OCI-LY7 (cell line): ENCODE measurements at regions not wholly inside any gene's neighbourhood (a gene's known extent, or its start where the extent isn't known, plus 50 kb on each side); places are given as distances from the start of the nearest gene placed in this dataset.

Experiments
- EZH2phosphoT487 ChIP-seq: fragments of 200-600 bp; sonication (generic); IDR thresholded peaks from 2 replicates; pipeline ENCODE4 v1.6.1; 2018; ENCODE audit warnings: low read depth, borderline replicate concordance, mild to moderate bottlenecking, mixed run types, antibody characterized with exemption, low read length, moderate library complexity, mixed read lengths
- TF ChIP-seq, protein P1 (sequence below): fragments of 200-600 bp; sonication (generic); conservative IDR thresholded peaks from 2 replicates; pipeline ENCODE4 v1.5.1; 2014; ENCODE audit warnings: mild to moderate bottlenecking, antibody characterized with exemption, low read length, moderate library complexity, mixed read lengths

DNA sequence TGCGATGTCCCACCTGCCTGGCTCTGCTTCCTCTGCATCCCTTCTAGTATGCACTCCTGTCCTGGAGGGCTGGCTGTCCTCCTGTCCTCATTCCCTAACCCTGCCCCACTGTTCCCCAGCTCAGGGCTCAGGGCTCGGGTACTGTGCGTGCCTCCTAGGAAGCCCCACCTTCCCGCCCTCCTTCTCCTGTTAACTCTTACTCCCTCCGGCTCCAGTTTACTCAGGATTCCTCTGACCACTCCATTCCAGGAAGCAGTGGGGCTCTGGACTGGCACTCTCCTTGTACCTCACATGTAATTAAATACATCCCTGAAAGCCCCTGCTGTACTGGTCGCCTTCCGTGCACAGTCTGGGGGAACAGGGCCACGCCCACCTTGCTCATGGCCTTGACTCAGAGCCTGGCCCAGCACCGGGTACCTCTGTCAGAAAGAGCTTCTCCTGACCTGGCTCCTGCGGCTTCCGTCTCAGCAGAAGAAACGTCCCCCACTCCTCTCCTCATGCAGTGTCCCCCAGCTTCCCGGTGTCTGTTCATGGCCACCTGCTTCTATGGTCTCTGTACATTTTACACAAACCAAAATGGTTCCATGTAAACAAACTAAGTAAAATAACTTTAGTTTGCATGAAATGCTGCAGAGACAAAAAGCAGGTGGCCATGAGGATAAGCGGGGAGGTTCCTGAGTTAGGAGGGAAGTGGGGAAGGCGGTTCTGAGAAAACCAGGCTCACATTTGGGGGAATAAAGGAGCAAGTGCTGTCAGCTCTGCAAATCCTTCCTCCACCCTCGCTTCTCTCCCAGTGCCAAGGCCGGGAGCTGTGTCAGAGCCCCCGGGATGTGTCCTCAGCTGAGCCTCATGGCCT is 445.9 kb downstream of the BRD1 start:
- TF ChIP-seq, protein P1, sequence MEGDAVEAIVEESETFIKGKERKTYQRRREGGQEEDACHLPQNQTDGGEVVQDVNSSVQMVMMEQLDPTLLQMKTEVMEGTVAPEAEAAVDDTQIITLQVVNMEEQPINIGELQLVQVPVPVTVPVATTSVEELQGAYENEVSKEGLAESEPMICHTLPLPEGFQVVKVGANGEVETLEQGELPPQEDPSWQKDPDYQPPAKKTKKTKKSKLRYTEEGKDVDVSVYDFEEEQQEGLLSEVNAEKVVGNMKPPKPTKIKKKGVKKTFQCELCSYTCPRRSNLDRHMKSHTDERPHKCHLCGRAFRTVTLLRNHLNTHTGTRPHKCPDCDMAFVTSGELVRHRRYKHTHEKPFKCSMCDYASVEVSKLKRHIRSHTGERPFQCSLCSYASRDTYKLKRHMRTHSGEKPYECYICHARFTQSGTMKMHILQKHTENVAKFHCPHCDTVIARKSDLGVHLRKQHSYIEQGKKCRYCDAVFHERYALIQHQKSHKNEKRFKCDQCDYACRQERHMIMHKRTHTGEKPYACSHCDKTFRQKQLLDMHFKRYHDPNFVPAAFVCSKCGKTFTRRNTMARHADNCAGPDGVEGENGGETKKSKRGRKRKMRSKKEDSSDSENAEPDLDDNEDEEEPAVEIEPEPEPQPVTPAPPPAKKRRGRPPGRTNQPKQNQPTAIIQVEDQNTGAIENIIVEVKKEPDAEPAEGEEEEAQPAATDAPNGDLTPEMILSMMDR, result no peak
- no peak for TF ChIP-seq EZH2phosphoT487
